ENCODE measurements at regions not wholly inside any gene's neighbourhood (a gene's known extent, or its start where the extent isn't known, plus 50 kb on each side); places are given as distances from the start of the nearest gene placed in this dataset.

DNA sequence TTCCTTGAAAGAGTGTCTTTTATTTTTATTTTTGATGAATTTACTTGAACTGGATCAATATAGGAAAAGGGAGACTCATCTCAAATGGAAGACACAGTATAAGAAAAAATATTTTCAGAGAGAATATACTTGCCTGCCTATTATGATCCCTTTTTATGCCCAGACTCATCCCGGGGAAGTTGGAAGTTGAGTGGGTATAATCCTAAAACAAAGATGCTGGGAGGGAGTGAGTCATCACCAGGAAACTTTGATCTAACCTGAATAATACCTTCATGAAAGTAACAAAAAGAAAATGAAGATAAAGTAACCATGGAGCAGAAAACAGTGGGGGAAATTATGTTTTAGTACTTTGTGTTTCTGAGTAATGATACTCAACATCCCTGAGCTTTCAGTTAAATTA is 1514.0 kb downstream of the FAM181B start:
- no peak for DNase-seq (ENCODE audit: low read depth)
- no peak for FAIRE-seq
- no peak for TF ChIP-seq CTCF (IDR thresholded peaks at IDR 0.05; ENCODE audit: insufficient read depth, low read length, severe bottlenecking)
- Histone ChIP-seq H3K4me3 (ENCODE audit: low read depth, low read length) (no peak overlapping the region), H3K27me3 (ENCODE audit: control insufficient read depth, insufficient read depth, low read length) (no peaks in the 10 kb centered on the region), H3K36me3 (ENCODE audit: control insufficient read depth, insufficient read depth, low read length) (no peaks in the 10 kb centered on the region)

GRCh38 chr11:81218440-81218839 is 1515.2 kb downstream of the FAM181B start:
- no peak for FAIRE-seq
- H3K27me3 ChIP-seq (ENCODE audit: control insufficient read depth, insufficient read depth, low read length), result no peaks in the 10 kb centered on the region
- DNase-seq (ENCODE audit: low read depth), result no peak

GRCh38 chr11:81211050-81211449 is 1522.6 kb downstream of the FAM181B start:
- no peak overlapping the region for H3K4me3 ChIP-seq (ENCODE audit: low read depth, low read length)
- no peak for FAIRE-seq
- TF ChIP-seq CTCF (IDR thresholded peaks at IDR 0.05; ENCODE audit: insufficient read depth, low read length, severe bottlenecking), result no peak
- no peaks in the 10 kb centered on the region for H3K27me3 ChIP-seq (ENCODE audit: control insufficient read depth, insufficient read depth, low read length)
- H3K36me3 ChIP-seq (ENCODE audit: control insufficient read depth, insufficient read depth, low read length), result no peaks in the 10 kb centered on the region
- DNase-seq (ENCODE audit: low read depth), result no peak

More at GRCh38 chr11:81218440-81218839, 1515.2 kb downstream of the FAM181B start:
- TF ChIP-seq CTCF (IDR thresholded peaks at IDR 0.05; ENCODE audit: insufficient read depth, low read length, severe bottlenecking), result no peak
- H3K36me3 ChIP-seq (ENCODE audit: control insufficient read depth, insufficient read depth, low read length), result no peaks in the 10 kb centered on the region
- H3K4me3 ChIP-seq (ENCODE audit: low read depth, low read length), result no peak overlapping the region

- DNase-seq (ENCODE audit: low read depth), result no peak
- FAIRE-seq, result no peak
- H3K36me3 ChIP-seq (ENCODE audit: control insufficient read depth, insufficient read depth, low read length), result no peaks in the 10 kb centered on the region
- no peak overlapping the region for H3K4me3 ChIP-seq (ENCODE audit: low read depth, low read length)
- TF ChIP-seq CTCF (IDR thresholded peaks at IDR 0.05; ENCODE audit: insufficient read depth, low read length, severe bottlenecking), result no peak
- H3K27me3 ChIP-seq (ENCODE audit: control insufficient read depth, insufficient read depth, low read length), result no peaks in the 10 kb centered on the region
These were observed 1526.1 kb downstream of the FAM181B start for GRCh38 chr11:81207421-81208054.

GRCh38 chr11:81203876-81204275 is 1529.8 kb downstream of the FAM181B start:
- DNase-seq (ENCODE audit: low read depth), result peak; percentile 30
- Histone ChIP-seq H3K36me3 (ENCODE audit: control insufficient read depth, insufficient read depth, low read length) (no peaks in the 10 kb centered on the region), H3K27me3 (ENCODE audit: control insufficient read depth, insufficient read depth, low read length) (no peaks in the 10 kb centered on the region), H3K4me3 (ENCODE audit: low read depth, low read length) (no peak overlapping the region)
- TF ChIP-seq CTCF (IDR thresholded peaks at IDR 0.05; ENCODE audit: insufficient read depth, low read length, severe bottlenecking), result no peak
- FAIRE-seq, result no peak

DNA sequence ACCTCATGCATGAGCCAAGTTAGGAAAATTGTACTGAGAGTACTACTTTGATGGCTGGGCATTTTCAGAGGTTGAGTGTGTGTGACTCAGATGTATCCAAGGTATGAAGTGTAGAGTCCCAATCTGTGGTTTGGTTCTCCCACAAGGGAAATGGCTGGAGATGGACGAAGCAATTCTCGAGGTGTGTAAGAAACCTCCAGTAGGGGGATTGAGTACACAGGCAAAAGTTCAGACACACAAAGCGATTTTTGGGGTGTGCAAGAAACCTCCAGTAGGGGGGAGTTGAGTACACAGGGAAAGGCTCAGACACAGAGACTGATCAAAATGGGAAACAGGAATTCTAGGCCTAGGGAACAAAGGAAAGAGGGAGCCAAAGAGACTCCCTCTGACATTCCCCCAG is 1536.3 kb downstream of the FAM181B start:
- no peak for TF ChIP-seq CTCF (IDR thresholded peaks at IDR 0.05; ENCODE audit: insufficient read depth, low read length, severe bottlenecking)
- FAIRE-seq, result no peak

More for the DNA sequence above, 1536.3 kb downstream of the FAM181B start:
- H3K27me3 ChIP-seq (ENCODE audit: control insufficient read depth, insufficient read depth, low read length), result no peaks in the 10 kb centered on the region
- DNase-seq (ENCODE audit: low read depth), result no peak
- H3K36me3 ChIP-seq (ENCODE audit: control insufficient read depth, insufficient read depth, low read length), result no peaks in the 10 kb centered on the region
- H3K4me3 ChIP-seq (ENCODE audit: low read depth, low read length), result no peak overlapping the region
